ENCODE measurements at regions not wholly inside any gene's neighbourhood (a gene's known extent, or its start where the extent isn't known, plus 50 kb on each side); places are given as distances from the start of the nearest gene placed in this dataset.

- DNase-seq: no peak
- no peak overlapping the region for H3K27ac ChIP-seq
- H3K9me3 ChIP-seq: peaks cover 0 to 9% (median 0%) of the 10 kb centered on the region in 3 donors
- intact Hi-C loops (cut with DNase I; ENCODE audit: low total_unique reads): no loop called here
- H3K4me1 ChIP-seq: no peaks in the 10 kb centered on the region
- H3K4me3 ChIP-seq: no peak overlapping the region
- no peaks in the 10 kb centered on the region for H3K36me3 ChIP-seq
- no peak for TF ChIP-seq CTCF (IDR thresholded peaks at IDR 0.05)
- no peaks in the 10 kb centered on the region for H3K27me3 ChIP-seq
These were observed 252.8 kb upstream of the PMFBP1 start for GRCh38 chr16:72424757-72425156.

- Histone ChIP-seq H3K27ac (no peak overlapping the region), H3K4me3 (no peak overlapping the region), H3K9me3 (peaks cover 0 to 19% (median 0%) of the 10 kb centered on the region in 3 donors), H3K4me1 (no peaks in the 10 kb centered on the region), H3K36me3 (no peaks in the 10 kb centered on the region), H3K27me3 (no peaks in the 10 kb centered on the region)
- intact Hi-C loops (cut with DNase I; ENCODE audit: low total_unique reads): no loop called here
- no peak for TF ChIP-seq CTCF (IDR thresholded peaks at IDR 0.05)
- no peak for DNase-seq
These were observed 250.4 kb upstream of the PMFBP1 start for GRCh38 chr16:72422308-72422897.

GRCh38 chr16:72419638-72420037 lies 247.7 kb upstream of the PMFBP1 start:
- no peak for DNase-seq
- Histone ChIP-seq H3K9me3 (peaks cover 0 to 19% (median 0%) of the 10 kb centered on the region in 3 donors), H3K27ac (no peak overlapping the region), H3K36me3 (no peaks in the 10 kb centered on the region), H3K27me3 (no peaks in the 10 kb centered on the region), H3K4me3 (no peak overlapping the region), H3K4me1 (no peaks in the 10 kb centered on the region)
- no peak for TF ChIP-seq CTCF (IDR thresholded peaks at IDR 0.05)
- intact Hi-C loops (cut with DNase I; ENCODE audit: low total_unique reads): loop anchor here (10.0 kb wide), 1 partner anchor 835 kb away; no protein-coding TSS in a partner anchor

- Histone ChIP-seq H3K4me3 (no peak overlapping the region), H3K36me3 (no peaks in the 10 kb centered on the region), H3K9me3 (peaks cover 0 to 14% (median 0%) of the 10 kb centered on the region in 3 donors), H3K27ac (no peak overlapping the region), H3K4me1 (no peaks in the 10 kb centered on the region), H3K27me3 (no peaks in the 10 kb centered on the region)
- intact Hi-C loops (cut with DNase I; ENCODE audit: low total_unique reads): loop anchor here (10.0 kb wide), 1 partner anchor 839 kb away; no protein-coding TSS in a partner anchor
- no peak for TF ChIP-seq CTCF (IDR thresholded peaks at IDR 0.05)
- no peak for DNase-seq
These were observed 243.4 kb upstream of the PMFBP1 start for GRCh38 chr16:72415379-72415778.

- TF ChIP-seq CTCF (IDR thresholded peaks at IDR 0.05): no peak
- DNase-seq: no peak
- intact Hi-C loops (cut with DNase I; ENCODE audit: low total_unique reads): loop anchor here (10.0 kb wide), 1 partner anchor 844 kb away; no protein-coding TSS in a partner anchor
- Histone ChIP-seq H3K4me3 (no peak overlapping the region), H3K9me3 (no peaks in the 10 kb centered on the region), H3K36me3 (no peaks in the 10 kb centered on the region), H3K4me1 (no peaks in the 10 kb centered on the region), H3K27me3 (no peaks in the 10 kb centered on the region), H3K27ac (no peak overlapping the region)
These were observed 238.5 kb upstream of the PMFBP1 start for GRCh38 chr16:72410492-72410891.

All from tibial artery (tissue), 4 donors.